ENCODE measurements at regions not wholly inside any gene's neighbourhood (a gene's known extent, or its start where the extent isn't known, plus 50 kb on each side); places are given as distances from the start of the nearest gene placed in this dataset.
A peak's percentile ranks its signal among the peaks of the same experiment; 100 is the strongest.

DNA sequence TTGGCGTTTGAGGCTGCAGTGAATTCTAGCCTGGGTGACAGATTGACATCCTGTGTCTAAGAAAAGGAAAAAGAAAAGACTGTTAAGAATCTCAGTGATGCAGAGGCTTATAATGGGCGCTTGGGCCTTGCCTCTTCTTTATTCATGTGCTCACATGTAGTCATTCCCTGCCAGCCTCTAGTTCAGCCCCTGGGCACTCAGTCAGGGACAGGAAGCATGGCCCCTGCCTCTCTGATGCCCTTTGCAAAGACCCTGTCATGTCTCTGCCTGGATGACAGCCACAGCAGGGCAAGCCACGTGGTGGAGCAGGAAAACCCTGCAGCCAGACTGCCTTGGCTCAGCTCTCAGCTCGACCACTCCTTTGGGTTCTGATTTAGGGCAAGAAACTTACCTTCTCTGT lies 368.9 kb downstream of the RPS24 start:
- DNase-seq, result no peak

DNA sequence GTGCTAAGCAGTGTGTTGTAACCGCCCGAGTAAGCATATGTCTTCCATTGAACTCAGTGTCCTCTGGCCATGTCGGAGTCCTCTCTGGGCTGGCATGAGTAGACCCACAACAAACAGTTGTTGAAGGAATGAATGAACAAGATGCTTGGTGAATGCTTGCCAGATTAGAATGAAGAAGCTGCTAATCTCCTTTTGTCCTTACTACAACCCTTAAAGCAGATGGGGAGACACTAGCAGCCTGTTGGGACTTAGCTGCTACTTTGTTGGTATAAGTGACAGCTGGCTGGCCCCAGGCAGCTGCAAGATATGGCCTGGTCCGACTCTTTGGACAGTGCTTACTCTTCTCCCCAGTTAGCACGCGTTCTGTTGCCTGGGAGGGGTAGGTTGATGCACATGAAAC lies 370.1 kb downstream of the RPS24 start:
- DNase-seq, result no peak

DNA sequence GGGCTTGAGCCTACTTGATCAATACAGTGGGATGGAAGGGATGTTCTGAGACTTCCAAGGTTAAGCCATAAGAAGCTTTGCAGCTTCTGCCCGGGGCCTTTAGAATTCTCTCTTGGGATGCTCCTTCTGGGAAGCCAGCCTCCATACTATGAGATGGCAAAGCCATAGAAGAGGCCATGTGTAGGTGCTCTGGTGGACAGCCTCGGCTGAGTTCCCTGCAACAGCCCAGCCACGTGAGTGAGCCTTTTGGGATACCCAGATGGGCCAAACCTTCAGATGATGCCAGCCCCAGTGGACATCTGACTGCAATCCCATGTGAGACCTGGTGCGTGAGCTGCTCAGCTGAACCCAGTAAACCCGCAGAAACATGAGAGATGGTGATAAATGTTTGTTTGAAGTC lies 370.6 kb downstream of the RPS24 start:
- no peak for DNase-seq

DNA sequence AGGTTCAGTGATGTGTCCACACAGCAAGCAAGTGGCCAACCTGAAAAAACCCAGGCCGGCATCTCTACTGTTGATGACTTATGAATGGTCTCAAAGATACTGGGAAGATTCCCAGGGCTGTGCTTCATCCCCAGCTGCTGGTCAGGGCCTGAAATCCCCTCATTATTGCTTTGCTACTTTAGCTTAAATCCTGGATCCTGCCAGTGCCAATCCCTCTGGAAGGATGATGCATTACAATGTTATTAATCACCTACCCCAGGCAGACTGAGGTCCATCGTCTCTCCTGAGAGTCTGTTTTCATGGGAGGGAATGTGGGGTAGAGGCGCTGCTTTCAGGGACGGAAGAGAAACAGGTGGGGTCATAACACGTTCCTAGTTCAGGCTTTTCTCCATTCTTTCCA lies 371.6 kb downstream of the RPS24 start:
- no peak for DNase-seq

DNA sequence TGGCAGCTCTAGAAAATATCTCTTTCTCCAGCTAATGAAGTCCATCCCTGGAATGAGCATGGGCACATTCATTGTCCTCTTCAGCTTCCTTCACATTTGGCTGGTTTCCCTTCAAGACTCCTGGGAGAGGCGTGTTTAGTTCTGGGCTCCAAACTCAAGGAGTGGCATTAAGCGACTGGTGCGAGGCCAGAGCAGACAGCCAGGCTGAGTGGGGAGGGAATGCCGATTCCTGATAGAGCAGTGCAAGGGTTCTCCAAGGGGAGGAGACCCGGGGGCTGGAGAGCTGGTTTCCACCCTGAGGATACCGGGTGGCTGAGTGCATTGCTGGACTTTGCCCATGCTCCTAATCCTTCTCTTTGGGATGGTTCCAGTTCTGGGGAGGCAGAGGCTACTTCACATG lies 372.1 kb downstream of the RPS24 start:
- no peak for DNase-seq

DNA sequence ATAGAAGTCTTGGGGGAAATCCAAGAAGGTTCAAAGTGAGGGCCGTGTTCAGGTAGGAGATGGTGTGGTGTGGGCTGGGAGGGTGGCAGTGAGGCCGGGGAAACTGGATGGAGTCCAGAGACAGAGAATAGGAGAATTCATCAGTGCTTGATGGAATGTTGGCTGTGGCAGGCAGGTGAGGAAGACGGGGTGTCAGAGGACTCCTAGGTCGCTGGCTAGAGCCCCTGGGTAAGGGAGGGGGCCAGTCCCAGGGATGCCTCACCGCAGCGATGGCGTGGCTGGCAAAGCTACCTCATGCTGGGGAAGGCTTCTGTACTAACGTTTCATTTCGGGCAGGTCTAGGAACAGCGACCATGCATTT lies 373.0 kb downstream of the RPS24 start:
- no peak for DNase-seq

DNA sequence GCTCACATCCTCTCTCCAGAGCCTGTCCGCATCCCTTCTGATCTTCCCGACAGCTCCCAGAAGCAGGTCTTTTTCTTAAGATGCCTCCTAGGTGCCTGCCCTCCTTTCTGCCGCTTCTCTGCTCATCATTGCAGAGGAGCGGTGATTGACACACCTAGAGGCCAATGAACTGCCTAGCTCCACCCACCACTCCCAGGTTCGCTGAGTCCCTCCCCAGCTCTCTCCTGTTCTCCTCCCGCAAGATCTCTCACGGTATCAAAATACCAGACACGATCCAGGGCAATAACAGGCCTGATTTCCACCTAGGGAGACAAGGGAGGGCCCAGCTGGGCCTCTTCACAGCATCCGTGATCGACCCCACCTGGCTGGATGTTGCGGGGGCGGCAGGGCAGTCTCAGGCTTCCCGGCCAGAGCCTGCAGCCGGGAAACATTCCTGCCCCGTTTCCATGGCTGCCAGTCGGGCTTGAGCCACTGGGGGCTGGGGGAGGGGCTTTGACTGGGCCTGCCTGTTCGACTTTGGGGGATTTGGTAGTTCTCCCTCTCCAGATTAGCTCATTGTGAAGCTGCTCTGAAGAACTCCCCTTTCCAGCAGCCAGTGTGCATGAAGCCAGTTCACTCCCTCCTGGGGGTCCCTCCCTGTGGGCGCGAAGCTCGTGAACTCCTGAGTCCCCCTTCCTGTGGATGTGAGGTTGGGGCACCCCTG lies 373.5 kb downstream of the RPS24 start:
- DNase-seq, result peak; percentile 84

DNA sequence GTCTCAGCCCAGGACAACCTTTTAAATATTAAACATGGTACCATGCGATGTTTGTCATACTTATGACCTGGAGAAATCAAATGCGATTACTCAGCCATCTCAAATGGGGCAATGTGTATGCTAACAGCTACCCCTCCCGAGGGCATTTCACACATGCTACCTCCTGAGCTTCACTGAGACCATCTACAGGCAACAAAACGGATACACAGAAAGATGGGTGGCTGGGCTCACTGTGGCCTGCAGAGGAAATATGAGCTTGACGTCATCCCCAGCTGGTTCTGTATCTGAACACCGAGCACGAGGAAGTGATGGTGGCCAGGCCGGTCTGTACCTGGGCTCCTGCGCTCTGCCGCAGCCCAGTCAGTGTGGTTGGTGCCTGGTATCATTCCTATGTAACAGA lies 374.3 kb downstream of the RPS24 start:
- DNase-seq, result no peak

DNA sequence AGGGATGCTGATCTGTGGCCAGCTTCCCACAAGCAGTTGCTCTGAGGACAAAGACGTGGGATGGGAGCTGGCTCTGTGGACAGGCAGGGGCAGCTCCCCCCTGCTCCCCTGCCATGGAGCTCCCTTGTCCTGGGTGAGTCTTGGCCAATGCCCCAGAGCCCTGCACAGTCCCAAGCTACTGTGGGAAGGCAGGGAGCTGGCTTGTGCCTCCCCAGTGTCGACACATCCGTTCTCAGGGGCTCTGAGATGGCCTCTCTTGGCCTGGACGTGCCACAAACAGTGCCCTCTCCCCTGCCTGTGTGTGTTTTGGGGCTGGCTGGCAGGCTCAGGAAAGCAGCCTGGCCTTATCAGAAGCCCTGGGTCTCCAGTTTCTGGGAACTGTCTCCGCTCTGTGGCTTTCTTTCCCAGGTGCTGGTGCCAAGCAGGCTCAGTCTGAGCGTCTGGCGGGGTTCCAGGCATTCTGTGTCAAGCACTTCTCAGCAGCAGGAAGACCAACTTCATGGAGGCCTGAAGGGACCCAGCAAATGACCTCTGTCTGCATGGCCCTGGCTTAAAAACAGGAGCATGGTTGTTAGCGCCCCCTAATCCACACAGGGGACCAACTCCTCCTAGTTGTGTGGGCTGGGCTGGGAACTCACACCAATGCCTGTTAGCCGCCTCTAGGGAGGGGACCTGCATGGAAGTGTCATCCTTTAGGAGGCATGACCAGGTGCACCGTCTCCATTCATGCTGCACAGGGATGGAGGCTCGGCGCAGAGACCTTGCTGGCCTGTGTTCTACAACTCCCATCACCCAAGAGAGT lies 375.2 kb downstream of the RPS24 start:
- DNase-seq, result no peak

DNA sequence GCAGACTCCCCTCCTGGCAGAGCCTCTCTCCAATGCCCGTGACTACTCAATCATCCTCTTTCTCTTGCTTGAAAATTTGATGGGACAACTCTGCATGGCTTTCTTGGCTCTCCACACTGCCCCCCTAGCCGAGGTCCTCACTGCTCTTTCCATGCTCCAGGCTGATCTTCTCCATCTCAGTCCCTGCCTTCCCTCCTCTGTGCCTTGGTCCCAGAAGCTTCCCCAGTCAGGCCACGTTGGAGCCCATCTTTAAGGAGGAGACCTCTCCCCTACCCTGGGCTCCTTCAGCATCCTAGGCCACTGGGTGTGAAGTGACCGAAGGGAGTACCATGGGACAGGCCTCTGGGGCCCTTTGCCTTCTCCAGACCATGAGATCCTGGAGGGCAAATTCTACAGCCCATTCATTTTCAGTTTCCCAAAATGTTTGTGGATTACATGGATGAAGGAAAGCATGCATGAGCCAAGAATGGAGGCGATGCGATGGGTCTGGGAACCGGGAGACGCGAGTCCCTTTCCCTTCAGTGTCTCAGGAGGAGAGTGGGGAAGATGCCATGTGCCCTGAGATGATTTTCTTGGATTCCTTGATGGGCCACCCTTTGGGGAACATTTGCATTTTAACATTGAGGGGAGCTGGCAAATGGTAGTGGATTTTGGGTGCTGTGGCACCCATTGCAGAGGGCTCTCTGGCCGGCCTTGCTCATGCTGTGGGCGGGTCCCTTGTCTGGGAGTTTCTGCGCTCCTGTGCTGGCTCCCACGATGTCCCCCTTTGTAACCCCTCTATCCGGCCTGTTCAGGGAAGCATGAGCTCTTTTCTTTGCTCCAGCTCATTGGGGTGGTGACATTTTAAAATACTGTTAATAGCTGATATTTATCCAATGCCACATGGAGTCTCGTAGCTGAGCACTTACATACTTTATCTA lies 376.6 kb downstream of the RPS24 start:
- DNase-seq, result no peak

DNA sequence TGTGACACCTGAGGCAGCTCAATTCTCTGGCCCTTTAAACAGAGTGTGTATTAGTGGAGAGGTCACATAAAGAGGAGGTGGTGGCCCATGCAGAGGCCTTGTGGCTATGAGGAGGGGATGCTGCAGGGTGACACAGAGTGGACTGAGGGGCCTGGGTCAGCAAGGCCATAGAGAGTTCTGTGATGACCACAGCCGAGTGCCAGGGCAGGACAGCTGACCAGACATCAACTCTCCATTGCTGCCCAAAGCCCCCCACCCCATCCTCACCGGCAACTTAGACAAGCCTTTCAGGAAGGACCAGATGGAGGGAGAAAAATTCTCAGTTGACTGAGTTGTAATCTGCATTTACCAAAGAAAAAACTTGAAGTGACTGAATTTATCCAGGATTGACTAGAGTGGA lies 378.1 kb downstream of the RPS24 start:
- DNase-seq, result no peak

DNA sequence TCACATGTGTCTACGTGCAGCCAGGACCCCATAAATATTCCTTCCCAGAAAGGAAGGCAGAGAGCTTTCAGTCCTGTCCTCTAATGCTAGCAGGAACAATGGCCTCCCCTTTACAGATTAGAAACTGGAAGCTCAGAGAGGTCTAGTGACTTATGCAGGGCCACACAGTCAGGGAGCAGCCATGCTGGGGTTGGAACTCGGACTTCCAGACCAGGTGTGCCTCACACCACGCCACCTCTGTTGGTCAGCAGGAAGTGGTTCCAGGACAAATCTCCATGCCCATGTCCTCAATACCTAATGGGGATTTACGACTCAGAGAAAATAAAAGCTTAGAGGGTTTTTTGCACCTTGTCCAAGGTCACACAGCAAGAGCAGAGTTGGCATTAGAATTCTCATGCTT lies 378.9 kb downstream of the RPS24 start:
- no peak for DNase-seq

DNA sequence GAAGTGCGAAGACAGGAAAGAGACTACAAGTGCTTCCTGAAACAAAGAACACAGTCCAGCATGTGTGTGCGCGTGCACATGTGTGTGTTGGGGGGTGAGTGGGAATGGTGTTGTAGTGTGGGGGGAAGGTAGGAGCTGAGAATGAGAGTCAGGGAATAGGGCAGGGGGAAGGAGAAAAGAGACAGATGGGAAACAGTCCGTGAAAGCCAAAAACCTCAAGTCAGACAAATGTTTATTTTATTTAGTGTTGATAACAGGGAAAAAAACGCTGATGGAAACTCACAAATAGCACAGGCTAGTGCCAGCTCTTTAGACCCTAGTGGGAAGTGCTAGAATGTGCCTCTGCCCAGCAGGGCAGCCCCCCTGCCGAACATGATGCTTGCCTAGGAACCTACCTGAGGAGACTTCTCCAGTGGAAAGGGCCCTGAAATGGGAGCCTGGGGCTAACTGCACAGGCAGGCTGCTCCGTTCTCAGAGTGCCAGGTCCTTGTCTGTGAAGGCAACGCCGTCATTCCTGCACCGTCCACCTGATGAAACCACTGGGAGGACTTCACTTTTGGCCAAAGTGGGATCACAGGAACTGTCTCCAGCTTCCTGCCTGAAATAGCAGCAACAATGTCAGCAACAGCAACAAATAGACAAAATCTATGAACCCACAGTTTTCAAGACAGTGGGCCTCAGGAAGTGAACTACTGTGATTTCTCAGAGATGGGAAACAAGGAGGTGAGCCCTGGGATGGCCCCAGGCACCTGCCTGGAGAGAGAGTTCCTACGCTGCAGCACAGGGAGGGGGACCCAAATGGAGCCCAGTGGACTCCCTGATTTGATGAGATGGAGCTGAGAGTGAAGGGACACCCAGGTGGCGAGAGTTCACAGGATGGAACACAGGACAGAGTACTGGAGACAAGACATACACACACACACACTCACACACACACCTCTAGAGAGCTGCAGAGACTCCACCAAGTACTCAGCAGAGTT lies 379.7 kb downstream of the RPS24 start:
- no peak for DNase-seq

DNA sequence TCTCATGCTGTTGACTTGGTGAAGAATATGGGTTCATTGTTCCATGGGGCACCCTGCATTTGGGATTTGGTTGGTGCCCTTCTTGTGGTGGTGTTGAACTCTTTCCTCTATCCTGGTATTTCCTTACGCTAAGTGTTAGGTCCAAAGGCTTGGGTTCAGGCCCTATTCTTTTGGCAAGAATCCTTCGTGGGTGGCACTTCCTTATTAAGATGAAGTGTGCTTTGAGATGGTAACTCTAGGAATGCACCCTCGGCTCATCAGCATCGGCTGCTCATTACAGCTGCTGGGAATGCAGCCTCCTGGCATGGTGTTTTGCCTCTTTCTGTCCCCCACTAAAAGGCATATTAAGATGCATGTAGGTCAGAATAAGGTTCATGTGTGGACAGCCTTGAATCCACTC lies 380.7 kb downstream of the RPS24 start:
- DNase-seq, result no peak

DNA sequence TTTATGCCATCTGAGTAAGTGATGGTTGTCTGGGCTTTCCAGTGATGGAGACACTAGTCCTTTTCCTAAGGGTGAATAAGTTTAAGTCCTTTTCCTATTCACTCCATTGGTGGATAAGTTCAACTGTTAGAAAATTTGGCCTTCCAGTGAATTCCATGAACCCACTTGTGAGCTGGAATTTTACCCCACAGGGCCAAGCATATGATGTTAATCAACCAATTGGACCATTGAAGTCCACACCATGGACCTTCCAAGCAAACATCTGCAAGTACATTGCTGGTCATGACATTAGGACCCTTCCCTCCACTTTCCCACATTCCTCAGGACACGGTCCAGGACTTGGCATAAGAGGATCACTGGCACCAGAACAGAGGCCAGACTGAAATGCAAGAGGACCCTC lies 381.4 kb downstream of the RPS24 start:
- no peak for DNase-seq

DNA sequence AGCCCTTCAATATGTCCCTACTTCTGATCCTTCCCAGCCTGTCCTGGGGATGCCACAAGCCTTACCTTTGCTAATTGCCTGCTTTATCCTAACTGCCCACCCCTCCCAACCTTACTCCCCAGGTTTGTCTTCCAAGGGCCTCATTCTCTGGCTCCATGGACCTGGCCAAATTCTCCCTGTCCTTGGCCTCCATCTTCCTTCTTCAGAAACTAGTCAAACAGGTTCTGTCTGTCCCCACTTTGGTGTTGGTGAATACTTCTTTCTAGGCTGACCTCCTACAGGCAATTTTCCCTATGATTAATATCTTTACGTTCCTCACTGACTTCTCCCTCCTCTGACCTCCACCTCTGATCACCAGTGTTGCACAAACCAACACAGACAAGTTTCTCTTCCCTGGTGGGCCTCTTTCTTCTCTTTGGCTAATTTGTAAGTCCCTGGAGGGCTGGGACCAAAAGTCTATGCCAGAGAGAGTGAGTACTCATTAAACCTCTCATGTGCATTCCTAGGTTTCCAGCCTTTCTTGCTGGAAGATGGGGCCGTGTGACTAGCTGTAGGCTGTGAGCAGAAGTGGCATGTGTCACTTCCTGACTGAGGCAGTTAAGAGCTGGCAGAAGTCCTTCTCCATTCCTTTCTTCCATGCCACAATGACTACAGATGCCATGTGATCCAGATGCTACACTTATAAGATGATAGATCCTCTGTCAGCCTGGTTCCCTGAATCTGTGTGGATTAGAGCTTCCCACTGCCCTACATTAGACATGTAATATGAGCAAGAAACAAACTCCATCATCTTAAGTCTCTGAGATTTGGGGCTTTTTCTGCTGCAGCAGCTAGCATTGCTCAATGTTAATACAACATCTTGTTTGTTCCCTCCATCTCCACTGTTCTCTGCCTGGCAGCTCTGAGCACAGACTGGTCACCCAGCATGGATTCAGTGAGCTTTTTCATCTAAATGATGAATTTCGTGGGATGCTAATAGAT lies 382.7 kb downstream of the RPS24 start:
- no peak for DNase-seq

DNA sequence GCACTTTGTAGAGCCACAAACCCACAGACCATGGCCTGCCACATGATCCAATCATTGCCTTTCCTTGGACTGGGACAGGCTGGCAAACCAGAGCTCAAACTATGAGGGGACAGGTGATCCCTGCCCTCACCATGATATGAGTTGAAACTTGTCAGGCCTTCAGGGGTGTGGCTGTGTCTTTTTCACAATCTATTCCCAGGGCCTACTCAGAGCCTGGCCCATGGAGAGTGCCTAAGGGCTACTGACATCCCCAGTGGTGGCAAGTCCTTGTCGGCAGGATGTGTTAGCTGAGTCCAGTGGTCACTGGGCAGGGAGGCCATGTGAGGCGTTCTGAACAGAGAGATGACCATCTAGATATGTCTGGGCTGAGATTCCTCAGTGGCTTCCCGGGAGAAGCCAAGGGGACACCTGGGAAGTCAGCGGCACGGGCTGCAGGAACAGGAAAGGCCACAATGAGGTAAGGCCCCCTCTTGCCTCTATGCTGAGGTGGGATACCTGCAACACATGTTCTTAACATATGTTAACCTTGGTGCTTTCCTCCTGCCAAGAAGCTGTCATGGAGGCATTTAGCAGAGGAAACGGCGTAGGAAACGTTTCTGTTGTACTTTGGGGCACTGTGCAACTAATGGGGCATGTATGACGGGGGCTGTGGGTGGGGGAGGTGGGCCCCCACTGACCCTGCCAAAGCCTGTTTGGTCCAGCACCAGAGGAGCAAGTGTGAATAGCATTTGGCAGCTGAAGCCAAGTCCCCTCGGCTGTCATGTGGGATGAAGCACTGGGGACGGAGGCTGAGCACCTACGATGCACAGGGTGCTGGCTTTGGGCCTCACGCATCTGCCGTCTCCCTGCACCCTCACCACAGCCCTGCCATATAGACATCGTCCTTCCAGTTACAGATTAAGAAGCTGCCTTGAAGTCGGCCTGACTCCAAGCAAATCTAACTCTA lies 384.0 kb downstream of the RPS24 start:
- DNase-seq, result no peak

DNA sequence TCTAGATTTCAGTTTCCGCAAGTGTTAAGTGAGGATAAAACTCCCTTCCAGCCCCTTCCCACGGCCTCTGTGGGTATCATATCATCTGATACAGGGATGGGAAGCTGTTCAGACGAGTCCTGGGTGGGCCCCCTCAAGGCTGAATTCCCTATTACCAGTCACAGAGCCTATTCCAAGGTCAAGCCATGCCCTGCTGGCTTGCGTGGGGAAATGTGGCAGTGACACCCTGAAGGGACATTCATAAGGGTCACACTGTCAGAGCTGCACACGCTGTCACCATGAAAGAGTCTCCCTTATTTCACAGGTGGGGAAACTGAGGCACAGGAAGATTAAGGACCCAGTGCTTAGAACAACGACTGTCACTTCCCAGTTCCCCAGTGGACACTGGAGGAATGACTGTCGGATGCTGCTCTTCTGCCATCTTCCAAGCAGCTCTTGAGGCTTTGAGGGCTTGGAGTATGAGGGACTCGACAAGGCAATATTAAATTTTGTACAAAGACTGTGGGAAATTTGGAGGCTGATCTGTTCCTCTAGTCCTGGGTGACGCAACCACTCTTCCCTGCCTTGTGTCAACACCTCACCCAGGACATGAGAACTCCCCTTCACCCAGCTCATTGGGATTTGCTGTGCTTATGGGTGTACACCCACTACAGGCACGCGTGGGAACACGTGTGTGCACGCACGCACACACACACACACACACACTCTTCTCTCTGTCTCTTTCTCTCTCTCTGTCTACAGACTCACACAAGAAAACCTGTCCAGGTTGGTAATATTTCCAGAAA lies 386.0 kb downstream of the RPS24 start:
- no peak for DNase-seq
